HCT116 (cell line): ENCODE measurements at regions not wholly inside any gene's neighbourhood (a gene's known extent, or its start where the extent isn't known, plus 50 kb on each side); places are given as distances from the start of the nearest gene placed in this dataset.

ENCODE experiments used
- ATAC-seq: fragments of 200-7000 bp; cut with Tn5 transposase; 2 replicates; pipeline ENCODE4 v1.9.1; 2020; ENCODE audit warnings: mild to moderate bottlenecking, moderate library complexity
- BruUV-seq: library from RNA; stranded (reverse); fragments of 400-500 nt; replicated peaks from 2 replicates; lab custom pipeline; 2021; lab: Mats Ljungman, UMichigan
- CTCF ChIA-PET: fragments of 300-600 bp; sonication (Branson Sonifier 250); formaldehyde crosslinking; loops from one replicate; lab custom pipeline; 2021; ENCODE audit warnings: antibody characterized with exemption; lab: Charles Lee
- POLR2A ChIA-PET: fragments of 300-600, 350-600 bp; sonication (Branson Sonifier 250); formaldehyde crosslinking; loops from one replicate; lab custom pipeline; 2021; ENCODE audit warnings: antibody characterized with exemption; lab: Charles Lee
- RAD21 ChIA-PET, 2 experiments: fragments of 300-600 bp; sonication (Branson Sonifier 250); formaldehyde crosslinking; loops; one replicate each; lab custom pipeline; 2023; ENCODE audit warnings: low total read pairs in 2 of 2; ENCODE audit not compliant: uncharacterized antibody in 2 of 2, unreplicated experiment in 2 of 2, low non-redundant PET in 1 of 2; lab: Charles Lee
- DNase-seq: peaks from one replicate; pipeline ENCODE4 v3.0.0-alpha.2; 2010; ENCODE audit warnings: low read depth, low spot score
- H2AFZ ChIP-seq: fragments of 200-600 bp; shearing (Covaris generic), sonication (generic); 2 replicates; pipeline ENCODE4 v1.6.1; 2017; ENCODE audit warnings: low read depth, mixed run types, mixed read lengths, antibody characterized with exemption, low read length; ENCODE audit not compliant: poor library complexity, severe bottlenecking
- H3K27ac ChIP-seq: 2 replicates; pipeline ENCODE4 v1.5.1; 2012; ENCODE audit warnings: low read depth, low read length
- H3K27me3 ChIP-seq: fragments of 200-600 bp; sonication (generic); 2 replicates; pipeline ENCODE4 v1.6.1; 2016; ENCODE audit warnings: mixed run types, low read length, mixed read lengths; ENCODE audit not compliant: insufficient read depth
- H3K36me3 ChIP-seq, 2 experiments: fragments of 200-500 bp in 1 of 2; fragments of 200-600 bp in 1 of 2; sonication (Bioruptor generic) in 1 of 2; sonication (generic) in 1 of 2; 2 replicates each; pipeline versions ENCODE4 v1.5.1 to v1.6.1; 2014 to 2016; ENCODE audit warnings: low read length in 2 of 2, inconsistent platforms in 1 of 2, mixed read lengths in 1 of 2, mixed run types in 1 of 2; ENCODE audit not compliant: insufficient read depth in 2 of 2, control insufficient read depth in 1 of 2
- H3K4me1 ChIP-seq, 2 experiments: fragments of 200-600 bp in 1 of 2; sonication (generic) in 1 of 2; 2 replicates each; pipeline versions ENCODE4 v1.5.1 to v1.6.1; 2012 to 2017; ENCODE audit warnings: low read length in 2 of 2, inconsistent platforms in 1 of 2, mild to moderate bottlenecking in 1 of 2, mixed read lengths in 1 of 2, mixed run types in 1 of 2, moderate library complexity in 1 of 2; ENCODE audit not compliant: insufficient read depth in 2 of 2, control insufficient read depth in 1 of 2
- H3K4me2 ChIP-seq: fragments of 200-600 bp; sonication (generic); 2 replicates; pipeline ENCODE4 v1.6.1; 2017; ENCODE audit warnings: mixed run types, low read length, mixed read lengths
- H3K4me3 ChIP-seq, 2 experiments: fragments of 200-600 bp in 1 of 2; sonication (generic) in 1 of 2; replicated peaks in 1 of 2; 2 replicates each; pipeline ENCODE4 v1.5.1; 2011 to 2016; ENCODE audit warnings: low read length in 2 of 2, control low read depth in 1 of 2, low read depth in 1 of 2, mild to moderate bottlenecking in 1 of 2, mixed read lengths in 1 of 2, mixed run types in 1 of 2
- H3K79me2 ChIP-seq: fragments of 200-600 bp; sonication (generic); 2 replicates; pipeline ENCODE4 v1.6.1; 2017; ENCODE audit warnings: mild to moderate bottlenecking, mixed run types, low read length, moderate library complexity, mixed read lengths; ENCODE audit not compliant: insufficient read depth
- H3K9ac ChIP-seq: fragments of 200-600 bp; sonication (generic); 2 replicates; pipeline ENCODE4 v1.6.1; 2016; ENCODE audit warnings: low read length, mixed read lengths
- H3K9me2 ChIP-seq: fragments of 200-600 bp; sonication (generic), shearing (Covaris generic); 2 replicates; pipeline ENCODE4 v1.6.1; 2017; ENCODE audit warnings: mixed run types, mild to moderate bottlenecking, moderate library complexity; ENCODE audit not compliant: insufficient read depth
- H3K9me3 ChIP-seq, 2 experiments: fragments of 200-500 bp in 1 of 2; fragments of 200-600 bp in 1 of 2; sonication (Bioruptor generic) in 1 of 2; sonication (generic) in 1 of 2; 2 replicates each; pipeline ENCODE4 v1.6.1; 2014 to 2017; ENCODE audit warnings: low read length in 2 of 2, mixed read lengths in 2 of 2, inconsistent platforms in 1 of 2, low read depth in 1 of 2, mild to moderate bottlenecking in 1 of 2, mixed run types in 1 of 2, moderate library complexity in 1 of 2; ENCODE audit not compliant: control insufficient read depth in 1 of 2, insufficient read depth in 1 of 2
- H4K20me1 ChIP-seq: fragments of 200-600 bp; sonication (generic), shearing (Covaris generic); 2 replicates; pipeline ENCODE4 v1.6.1; 2017; ENCODE audit warnings: mixed run types, mild to moderate bottlenecking, moderate library complexity; ENCODE audit not compliant: insufficient read depth
- EGR1 ChIP-seq: IDR thresholded peaks from 2 replicates; pipeline ENCODE4 v1.6.1; 2012; ENCODE audit warnings: low read depth
- EZH2 ChIP-seq: fragments of 200-600 bp; sonication (generic); IDR thresholded peaks from 2 replicates; pipeline ENCODE4 v1.6.1; 2017; ENCODE audit warnings: antibody characterized with exemption, mixed run types
- EZH2phosphoT487 ChIP-seq: fragments of 200-600 bp; IDR thresholded peaks from 2 replicates; pipeline ENCODE4 v1.6.1; 2018; ENCODE audit warnings: antibody characterized with exemption, borderline replicate concordance
- FOSL1 ChIP-seq: IDR thresholded peaks from 2 replicates; pipeline ENCODE4 v1.6.1; 2012; ENCODE audit warnings: low read depth
- JUND ChIP-seq: IDR thresholded peaks from 2 replicates; pipeline ENCODE4 v1.6.1; 2012
- POLR2A ChIP-seq: IDR thresholded peaks from 2 replicates; pipeline ENCODE4 v1.7.0; 2011; ENCODE audit warnings: borderline replicate concordance; ENCODE audit not compliant: insufficient read depth, insufficient read length; ENCODE audit errors: extremely low read depth
- POLR2AphosphoS5 ChIP-seq: IDR thresholded peaks from 2 replicates; pipeline ENCODE4 v1.6.1; 2011; ENCODE audit warnings: mild to moderate bottlenecking, low read depth, low read length, moderate library complexity
- SIN3A ChIP-seq: IDR thresholded peaks from 2 replicates; pipeline ENCODE4 v1.6.1; 2012; ENCODE audit warnings: low read depth
- SP1 ChIP-seq: IDR thresholded peaks from 2 replicates; pipeline ENCODE4 v1.6.1; 2012; ENCODE audit warnings: low read depth
- SRF ChIP-seq: IDR thresholded peaks from 2 replicates; pipeline ENCODE4 v1.6.1; 2012; ENCODE audit warnings: low read depth
- TCF7L2 ChIP-seq: IDR thresholded peaks from 2 replicates; pipeline ENCODE4 v1.7.0; 2011; ENCODE audit warnings: borderline replicate concordance, inconsistent platforms; ENCODE audit not compliant: insufficient read depth, insufficient read length; ENCODE audit errors: extremely low read depth
- YY1 ChIP-seq: IDR thresholded peaks from 2 replicates; pipeline ENCODE4 v1.6.1; 2011; ENCODE audit warnings: low read length, low read depth, moderate library complexity, mild to moderate bottlenecking; ENCODE audit not compliant: insufficient replicate concordance; ENCODE audit errors: extremely low read depth
- ZFX ChIP-seq: fragments of 450-650 bp; IDR thresholded peaks from 2 replicates; pipeline ENCODE4 v1.6.1; 2017
- intact Hi-C: fragments of 100-400 bp; cut with micrococcal nuclease; formaldehyde crosslinking; loops from 2 replicates; pipeline ENCODE4 v1.10.0; 2022
- TF ChIP-seq, protein P1 (sequence below): IDR thresholded peaks from 2 replicates; pipeline ENCODE4 v1.6.1; 2012
- TF ChIP-seq, protein P2 (sequence below): IDR thresholded peaks from 2 replicates; pipeline ENCODE4 v1.6.1; 2012; ENCODE audit warnings: low read depth
- TF ChIP-seq, protein P3 (sequence below), 3 experiments: fragments of 200-600 bp in 1 of 3; sonication (generic) in 1 of 3; IDR thresholded peaks in 2 of 3; conservative IDR thresholded peaks in 1 of 3; 2 replicates each; pipeline ENCODE4 v1.5.1; 2012 to 2017; ENCODE audit warnings: low read depth in 2 of 3, low read length in 2 of 3, antibody characterized with exemption in 1 of 3, borderline replicate concordance in 1 of 3, control low read depth in 1 of 3, mild to moderate bottlenecking in 1 of 3, mixed read lengths in 1 of 3, mixed run types in 1 of 3, moderate library complexity in 1 of 3; ENCODE audit not compliant: insufficient read depth in 1 of 3
- TF ChIP-seq, protein P4 (sequence below): IDR thresholded peaks from 2 replicates; pipeline ENCODE4 v1.6.1; 2012

DNA sequence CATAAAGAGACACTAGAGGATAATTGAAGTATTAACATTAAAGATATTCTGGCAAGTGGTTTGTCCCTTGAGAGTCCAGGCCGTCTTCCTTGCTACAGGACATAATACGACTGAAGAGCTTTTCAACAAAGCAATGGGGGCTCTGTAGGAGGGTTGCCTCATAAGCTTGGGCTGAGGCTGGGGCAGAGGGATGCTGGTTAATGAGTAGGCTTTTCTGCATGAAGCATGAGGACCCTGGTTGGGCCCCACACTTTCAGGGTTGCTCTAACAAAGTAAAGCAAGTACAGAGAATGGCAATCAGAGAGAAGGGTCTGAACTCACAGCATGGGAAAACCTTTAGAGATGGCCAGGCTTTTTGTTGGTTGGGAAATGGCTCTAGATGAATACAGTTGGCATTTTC is 281.3 kb downstream of the IDS start:
- Histone ChIP-seq H3K9ac (no peak overlapping the region), H3K4me3 (no peak overlapping the region), H3K9me2 (no peaks in the 10 kb centered on the region), H3K36me3 (no peaks in the 10 kb centered on the region), H3K79me2 (no peaks in the 10 kb centered on the region), H2AFZ (no peak overlapping the region), H4K20me1 (no peaks in the 10 kb centered on the region), H3K27me3 (no peaks in the 10 kb centered on the region), H3K27ac (no peak overlapping the region), H3K4me2 (no peak overlapping the region), H3K4me1 (no peaks in the 10 kb centered on the region), H3K9me3 (no peaks in the 10 kb centered on the region)
- no peak for DNase-seq
- ChIA-PET POLR2A (no interaction called here), CTCF (no interaction called here), RAD21 (no interaction called here)
- BruUV-seq, result no TSS peak
- no peak for ATAC-seq
- TF ChIP-seq, protein P1, sequence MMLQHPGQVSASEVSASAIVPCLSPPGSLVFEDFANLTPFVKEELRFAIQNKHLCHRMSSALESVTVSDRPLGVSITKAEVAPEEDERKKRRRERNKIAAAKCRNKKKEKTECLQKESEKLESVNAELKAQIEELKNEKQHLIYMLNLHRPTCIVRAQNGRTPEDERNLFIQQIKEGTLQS, result no peak
- TF ChIP-seq EZH2phosphoT487 (no peak), EZH2 (no peak), ZFX (no peak), SIN3A (no peak), EGR1 (no peak), FOSL1 (no peak), POLR2AphosphoS5 (no peak), SRF (no peak)
- intact Hi-C loops, result no loop called here

DNA sequence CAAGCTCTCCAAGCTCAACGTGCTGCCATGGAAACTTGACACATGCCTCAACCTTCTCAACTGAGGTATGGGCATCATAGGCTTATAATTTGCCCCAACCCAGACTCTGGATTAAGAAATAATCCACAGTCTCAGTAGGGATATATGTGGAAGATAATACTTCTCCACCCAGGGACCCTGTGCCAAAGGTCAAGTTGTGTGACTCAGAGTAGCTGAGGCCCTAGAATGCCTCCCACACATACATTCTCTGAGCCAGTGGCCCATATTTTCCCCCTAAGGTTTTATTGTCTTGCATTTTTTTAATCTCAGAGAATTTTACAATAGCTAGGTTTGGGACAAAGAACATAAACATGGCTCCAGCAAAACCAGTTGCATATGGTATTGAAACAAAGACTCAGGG is 283.1 kb downstream of the IDS start:
- CTCF ChIA-PET, result no interaction called here
- RAD21 ChIA-PET, result no interaction called here
- Histone ChIP-seq H3K4me2 (no peak overlapping the region), H3K36me3 (no peaks in the 10 kb centered on the region), H4K20me1 (no peaks in the 10 kb centered on the region), H3K4me1 (no peaks in the 10 kb centered on the region), H3K4me3 (no peak overlapping the region), H3K27me3 (no peaks in the 10 kb centered on the region), H3K9me3 (no peaks in the 10 kb centered on the region), H3K79me2 (no peaks in the 10 kb centered on the region), H3K9ac (no peak overlapping the region), H3K27ac (no peak overlapping the region), H3K9me2 (no peaks in the 10 kb centered on the region), H2AFZ (no peak overlapping the region)
- BruUV-seq, result no TSS peak
- DNase-seq (no peak), ATAC-seq (no peak)
- intact Hi-C loops, result no loop called here
- POLR2A ChIA-PET, result no interaction called here
- TF ChIP-seq, protein P1, result no peak
- TF ChIP-seq EGR1, result no peak
- no peak for TF ChIP-seq SP1
- TF ChIP-seq, protein P2, sequence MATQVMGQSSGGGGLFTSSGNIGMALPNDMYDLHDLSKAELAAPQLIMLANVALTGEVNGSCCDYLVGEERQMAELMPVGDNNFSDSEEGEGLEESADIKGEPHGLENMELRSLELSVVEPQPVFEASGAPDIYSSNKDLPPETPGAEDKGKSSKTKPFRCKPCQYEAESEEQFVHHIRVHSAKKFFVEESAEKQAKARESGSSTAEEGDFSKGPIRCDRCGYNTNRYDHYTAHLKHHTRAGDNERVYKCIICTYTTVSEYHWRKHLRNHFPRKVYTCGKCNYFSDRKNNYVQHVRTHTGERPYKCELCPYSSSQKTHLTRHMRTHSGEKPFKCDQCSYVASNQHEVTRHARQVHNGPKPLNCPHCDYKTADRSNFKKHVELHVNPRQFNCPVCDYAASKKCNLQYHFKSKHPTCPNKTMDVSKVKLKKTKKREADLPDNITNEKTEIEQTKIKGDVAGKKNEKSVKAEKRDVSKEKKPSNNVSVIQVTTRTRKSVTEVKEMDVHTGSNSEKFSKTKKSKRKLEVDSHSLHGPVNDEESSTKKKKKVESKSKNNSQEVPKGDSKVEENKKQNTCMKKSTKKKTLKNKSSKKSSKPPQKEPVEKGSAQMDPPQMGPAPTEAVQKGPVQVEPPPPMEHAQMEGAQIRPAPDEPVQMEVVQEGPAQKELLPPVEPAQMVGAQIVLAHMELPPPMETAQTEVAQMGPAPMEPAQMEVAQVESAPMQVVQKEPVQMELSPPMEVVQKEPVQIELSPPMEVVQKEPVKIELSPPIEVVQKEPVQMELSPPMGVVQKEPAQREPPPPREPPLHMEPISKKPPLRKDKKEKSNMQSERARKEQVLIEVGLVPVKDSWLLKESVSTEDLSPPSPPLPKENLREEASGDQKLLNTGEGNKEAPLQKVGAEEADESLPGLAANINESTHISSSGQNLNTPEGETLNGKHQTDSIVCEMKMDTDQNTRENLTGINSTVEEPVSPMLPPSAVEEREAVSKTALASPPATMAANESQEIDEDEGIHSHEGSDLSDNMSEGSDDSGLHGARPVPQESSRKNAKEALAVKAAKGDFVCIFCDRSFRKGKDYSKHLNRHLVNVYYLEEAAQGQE, result no peak
- no peak for TF ChIP-seq YY1
- no peak for TF ChIP-seq JUND
- TF ChIP-seq, protein P3, sequence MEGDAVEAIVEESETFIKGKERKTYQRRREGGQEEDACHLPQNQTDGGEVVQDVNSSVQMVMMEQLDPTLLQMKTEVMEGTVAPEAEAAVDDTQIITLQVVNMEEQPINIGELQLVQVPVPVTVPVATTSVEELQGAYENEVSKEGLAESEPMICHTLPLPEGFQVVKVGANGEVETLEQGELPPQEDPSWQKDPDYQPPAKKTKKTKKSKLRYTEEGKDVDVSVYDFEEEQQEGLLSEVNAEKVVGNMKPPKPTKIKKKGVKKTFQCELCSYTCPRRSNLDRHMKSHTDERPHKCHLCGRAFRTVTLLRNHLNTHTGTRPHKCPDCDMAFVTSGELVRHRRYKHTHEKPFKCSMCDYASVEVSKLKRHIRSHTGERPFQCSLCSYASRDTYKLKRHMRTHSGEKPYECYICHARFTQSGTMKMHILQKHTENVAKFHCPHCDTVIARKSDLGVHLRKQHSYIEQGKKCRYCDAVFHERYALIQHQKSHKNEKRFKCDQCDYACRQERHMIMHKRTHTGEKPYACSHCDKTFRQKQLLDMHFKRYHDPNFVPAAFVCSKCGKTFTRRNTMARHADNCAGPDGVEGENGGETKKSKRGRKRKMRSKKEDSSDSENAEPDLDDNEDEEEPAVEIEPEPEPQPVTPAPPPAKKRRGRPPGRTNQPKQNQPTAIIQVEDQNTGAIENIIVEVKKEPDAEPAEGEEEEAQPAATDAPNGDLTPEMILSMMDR (IDR thresholded peaks at IDR 0.05 in 2 of 3, conservative IDR thresholded peaks at IDR 0.05 in 1 of 3; ENCODE audit: borderline replicate concordance in 1 of 3, insufficient read depth in 1 of 3, low read depth in 2 of 3, low read length in 2 of 3), result no peak
- TF ChIP-seq, protein P4, sequence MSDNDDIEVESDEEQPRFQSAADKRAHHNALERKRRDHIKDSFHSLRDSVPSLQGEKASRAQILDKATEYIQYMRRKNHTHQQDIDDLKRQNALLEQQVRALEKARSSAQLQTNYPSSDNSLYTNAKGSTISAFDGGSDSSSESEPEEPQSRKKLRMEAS, result no peak
- no peak for TF ChIP-seq POLR2A
- no peak for TF ChIP-seq SRF
- TF ChIP-seq TCF7L2, result no peak
